GM21723 (cell line): ENCODE measurements at regions not wholly inside any gene's neighbourhood (a gene's known extent, or its start where the extent isn't known, plus 50 kb on each side); places are given as distances from the start of the nearest gene placed in this dataset.

ENCODE experiments used
- ATAC-seq: cut with Tn5 transposase; IDR thresholded peaks from one replicate; pipeline ENCODE4 v1.9.1; 2021; ENCODE audit warnings: mild to moderate bottlenecking, moderate library complexity; ENCODE audit not compliant: unreplicated experiment

DNA sequence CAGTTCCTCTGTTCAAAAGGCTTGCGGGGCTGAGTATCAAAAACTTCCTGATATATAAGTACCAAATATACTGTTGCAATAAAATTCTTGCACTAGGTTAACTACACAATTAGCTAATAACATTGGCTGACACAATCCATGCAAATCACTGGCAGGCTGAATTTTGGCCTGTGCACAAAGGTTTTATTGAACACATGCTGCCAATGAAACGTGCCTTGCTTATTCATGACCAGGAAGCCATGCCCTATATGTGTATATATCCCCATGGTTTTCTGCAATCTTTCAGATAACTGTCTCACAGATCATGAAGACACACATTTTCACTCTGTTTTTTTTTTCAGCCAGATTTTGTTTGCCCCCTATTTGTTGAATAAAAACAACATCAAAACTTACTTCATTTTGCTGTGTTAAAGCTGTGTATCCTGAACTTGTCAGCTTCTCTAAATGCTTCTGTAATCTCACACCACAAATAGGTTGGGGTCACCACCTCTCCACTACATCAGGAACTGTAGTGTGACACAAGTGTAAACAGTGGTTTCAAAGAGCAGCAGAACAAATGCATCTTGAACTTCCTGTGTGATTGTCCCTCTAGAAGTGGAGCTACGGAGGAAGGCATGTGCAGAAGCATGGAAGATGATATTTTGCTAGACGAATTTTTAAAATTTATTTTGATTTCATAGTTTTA is 920.7 kb upstream of the NR2F2 start:
- ATAC-seq, result no peak

DNA sequence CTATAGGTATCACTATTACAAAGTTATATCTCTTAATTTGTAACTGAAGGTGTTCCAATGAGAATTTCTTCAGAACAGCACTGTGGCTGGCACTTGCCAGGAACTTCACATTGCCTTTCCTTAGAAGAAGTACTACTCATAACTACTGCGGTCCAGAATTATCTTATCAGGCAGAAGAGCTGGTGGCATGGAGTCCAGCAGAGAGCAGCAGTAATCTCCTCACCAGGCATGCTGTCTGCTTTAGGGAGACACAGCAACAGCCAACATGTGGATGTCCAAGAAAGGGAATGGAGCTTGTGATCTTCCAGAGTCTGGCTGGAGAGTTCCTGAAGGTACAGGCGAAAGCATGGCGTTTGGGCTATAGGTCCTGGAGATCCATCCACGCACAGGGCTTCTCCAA is 919.7 kb upstream of the NR2F2 start:
- no peak for ATAC-seq

DNA sequence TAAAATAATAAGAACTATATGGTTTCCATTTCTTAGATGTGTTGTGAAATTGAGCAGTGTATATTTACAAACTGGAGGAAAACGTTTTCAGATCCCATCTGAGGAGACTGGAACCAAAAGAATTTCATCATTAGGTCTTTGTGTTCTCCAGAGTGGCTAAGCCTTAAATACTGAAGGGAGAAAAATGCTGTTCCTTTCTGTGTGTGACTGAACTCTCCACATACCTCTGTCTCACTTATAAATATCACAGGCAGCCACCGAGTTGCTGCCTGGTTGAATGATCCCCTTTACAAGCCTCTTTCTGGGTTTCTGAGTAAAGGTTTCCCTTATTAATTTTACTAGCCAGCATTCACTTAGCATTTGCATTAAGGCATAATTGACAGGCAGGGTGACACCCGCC is 913.9 kb upstream of the NR2F2 start:
- no peak for ATAC-seq

DNA sequence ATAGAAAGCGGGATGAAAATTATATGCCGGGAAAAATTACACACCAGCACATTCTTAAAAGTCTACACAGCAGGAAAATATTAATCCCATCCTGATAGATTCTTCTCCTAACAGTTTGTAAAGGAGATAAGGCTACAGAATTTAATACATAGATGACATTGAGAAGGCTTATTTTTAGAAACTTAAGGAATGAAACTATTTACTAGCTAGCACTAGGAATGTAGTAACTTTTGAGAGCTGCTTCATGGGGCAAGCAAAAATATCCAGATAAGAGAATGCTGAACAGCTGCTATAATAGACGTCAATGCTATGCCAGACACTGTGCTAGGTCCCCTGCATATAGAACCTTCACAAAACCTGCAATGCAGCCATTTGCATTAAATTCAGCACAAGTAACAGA is 912.7 kb upstream of the NR2F2 start:
- no peak for ATAC-seq

DNA sequence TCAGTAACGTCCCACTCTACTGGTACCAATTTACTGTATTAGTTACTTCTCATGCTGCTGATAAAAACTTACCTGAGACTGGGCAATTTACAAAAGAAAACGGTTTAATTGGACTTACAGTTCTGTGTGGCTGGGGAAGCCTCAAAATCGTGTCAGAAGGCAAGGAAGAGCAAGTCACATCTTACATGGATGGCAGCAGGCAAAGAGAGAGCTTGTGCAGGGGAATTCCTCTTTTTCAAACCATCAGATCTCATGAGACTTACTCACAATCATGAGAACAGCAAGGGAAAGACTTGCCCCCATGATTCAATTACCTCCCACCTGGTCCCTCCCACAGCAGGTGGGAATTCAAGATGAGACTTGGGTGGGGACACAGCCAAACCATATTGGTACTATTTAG is 908.2 kb upstream of the NR2F2 start:
- no peak for ATAC-seq

DNA sequence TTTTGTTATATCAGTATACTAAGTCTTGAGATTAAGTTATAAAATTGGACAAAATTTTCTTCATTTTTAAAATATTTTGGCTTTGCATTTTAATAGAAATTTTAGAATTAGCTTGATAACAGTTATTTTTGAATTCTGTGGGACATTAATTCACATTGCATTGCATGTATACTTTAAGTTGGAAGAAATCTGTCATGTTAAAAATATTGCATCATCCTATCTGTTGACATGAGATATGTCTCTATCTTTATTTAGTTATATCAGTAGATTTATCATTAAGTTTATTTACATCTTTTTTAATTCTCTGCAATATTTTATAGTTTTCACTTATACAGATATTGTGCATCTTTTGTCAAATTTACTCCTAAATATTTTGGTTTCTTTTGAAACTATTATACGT is 904.6 kb upstream of the NR2F2 start:
- no peak for ATAC-seq

DNA sequence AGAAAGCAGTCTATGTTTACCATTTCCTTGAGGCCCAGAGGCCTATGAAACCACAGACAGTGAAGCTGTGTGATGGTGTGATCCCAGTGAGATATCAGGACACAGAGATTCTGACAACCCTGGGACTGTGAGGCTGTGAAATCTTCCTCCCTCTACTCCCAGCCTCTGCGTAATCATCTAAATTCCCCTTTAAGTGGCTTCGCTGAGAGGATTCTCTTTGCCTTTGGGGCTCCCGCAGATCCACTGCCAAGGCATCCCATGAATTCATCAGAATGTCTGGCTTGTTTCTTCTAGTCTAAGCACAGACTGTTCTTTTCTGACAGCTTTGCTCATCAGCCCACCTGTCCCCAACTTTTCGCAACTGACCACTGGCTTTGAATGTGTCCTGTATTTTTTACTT is 901.2 kb upstream of the NR2F2 start:
- no peak for ATAC-seq

DNA sequence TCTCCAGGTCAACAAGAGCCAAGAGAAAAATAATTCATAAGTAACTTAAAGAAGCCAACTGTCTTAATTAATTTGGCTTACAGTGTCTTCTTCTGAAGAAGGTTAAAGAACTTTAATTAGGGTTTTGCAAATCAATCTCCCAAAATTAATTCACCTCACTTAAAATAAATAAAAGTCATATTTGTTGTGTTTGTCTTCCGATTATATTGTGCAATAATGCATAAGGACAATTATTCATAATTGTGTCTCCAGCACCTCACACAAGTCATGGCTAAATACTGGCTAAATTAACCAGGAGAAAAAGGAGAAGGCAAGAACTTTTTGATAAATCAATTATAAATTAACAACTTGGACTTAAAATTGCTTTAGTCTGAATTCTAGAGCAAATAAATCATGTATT is 899.0 kb upstream of the NR2F2 start:
- ATAC-seq, result no peak

DNA sequence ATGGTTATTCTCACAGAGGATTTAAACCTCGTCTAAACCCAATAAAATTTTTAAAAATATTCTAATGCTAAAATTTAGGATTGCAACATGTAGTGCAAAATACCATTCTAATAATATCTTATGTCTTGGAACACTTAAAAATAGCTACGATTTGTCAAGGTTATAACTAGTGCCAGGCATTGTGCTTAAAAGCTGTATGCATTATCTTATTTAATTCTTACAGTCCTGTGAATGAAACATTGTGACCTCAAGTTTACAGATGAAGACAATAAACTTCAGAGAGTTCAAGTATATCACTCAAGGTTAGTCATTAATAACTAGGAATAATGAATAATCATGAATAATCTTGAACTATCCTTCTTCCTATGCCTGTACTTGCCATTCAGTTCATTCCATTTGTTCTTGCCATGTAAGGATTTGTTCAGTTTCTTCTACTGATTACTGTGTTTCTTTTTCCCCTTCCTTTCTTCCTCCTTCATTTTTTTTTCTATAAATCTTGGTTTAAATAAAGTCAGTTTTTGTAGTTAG is 897.6 kb upstream of the NR2F2 start:
- no peak for ATAC-seq

DNA sequence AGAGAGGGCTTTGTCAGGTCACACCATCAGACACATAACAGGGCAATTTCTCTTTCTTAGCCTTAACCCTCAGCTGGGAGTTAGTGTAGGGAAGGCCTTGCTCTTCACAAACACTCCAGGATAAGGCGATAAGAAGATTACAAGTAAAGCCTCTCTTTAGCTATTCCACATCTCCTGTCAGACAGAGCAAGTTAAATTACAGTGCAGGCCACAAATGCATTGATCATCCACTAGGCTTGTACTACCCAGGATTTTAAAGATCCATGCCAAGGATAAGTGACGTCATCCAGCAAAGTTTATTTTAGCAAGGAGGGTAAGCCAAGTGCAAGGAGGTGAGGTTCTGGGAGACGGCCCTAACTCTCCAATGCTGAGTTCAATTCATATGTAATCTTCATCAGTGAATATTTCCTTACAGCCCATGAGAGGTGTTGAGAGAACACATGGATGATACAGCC is 890.6 kb upstream of the NR2F2 start:
- no peak for ATAC-seq

DNA sequence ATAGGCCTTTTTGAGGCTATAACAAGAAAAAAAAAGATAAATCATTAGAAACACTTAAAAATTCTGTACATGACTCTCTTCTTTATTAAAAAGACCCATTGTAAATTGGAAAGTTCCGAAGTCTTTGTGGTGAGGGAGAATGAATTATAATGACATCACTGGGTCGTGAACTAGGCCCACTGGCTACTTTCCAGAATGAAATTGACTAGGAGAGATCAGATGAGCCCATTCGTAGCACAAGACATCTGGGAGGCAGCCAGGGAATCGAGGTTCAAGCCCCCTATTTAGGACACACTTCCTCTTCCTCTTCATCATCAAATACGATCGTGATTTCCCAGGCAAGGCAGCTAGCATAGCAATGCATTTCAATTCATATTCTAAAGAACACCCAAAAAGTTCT is 889.8 kb upstream of the NR2F2 start:
- ATAC-seq, result no peak

DNA sequence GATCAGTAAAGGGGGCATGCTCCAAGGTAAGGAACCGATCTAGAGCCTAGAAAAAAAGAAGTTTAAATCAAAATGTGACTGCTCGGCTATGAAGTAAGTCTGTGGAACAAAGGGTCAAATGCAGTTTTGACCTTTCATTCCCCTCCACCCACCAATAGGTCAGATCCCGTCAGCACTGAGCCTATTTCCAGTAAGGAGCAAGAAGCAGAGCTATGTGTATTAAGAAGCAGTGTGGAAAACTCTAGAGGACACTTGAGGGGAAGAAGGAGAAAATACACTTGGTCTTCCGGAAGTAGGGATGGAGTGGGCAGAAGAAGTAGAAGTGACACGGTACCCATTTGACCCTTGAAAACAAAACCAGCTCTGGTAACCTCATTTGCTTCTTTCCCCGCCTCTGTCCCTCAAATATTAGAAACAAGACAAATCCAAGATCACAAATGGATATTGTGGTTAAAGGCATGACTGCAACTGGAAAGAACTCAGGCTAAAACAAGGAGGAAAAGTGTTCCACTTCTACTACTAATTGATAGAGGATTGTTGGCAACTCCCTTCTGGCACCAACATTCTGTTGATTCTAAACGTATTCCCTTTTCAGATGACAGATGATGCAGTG is 888.3 kb upstream of the NR2F2 start:
- ATAC-seq, result no peak

DNA sequence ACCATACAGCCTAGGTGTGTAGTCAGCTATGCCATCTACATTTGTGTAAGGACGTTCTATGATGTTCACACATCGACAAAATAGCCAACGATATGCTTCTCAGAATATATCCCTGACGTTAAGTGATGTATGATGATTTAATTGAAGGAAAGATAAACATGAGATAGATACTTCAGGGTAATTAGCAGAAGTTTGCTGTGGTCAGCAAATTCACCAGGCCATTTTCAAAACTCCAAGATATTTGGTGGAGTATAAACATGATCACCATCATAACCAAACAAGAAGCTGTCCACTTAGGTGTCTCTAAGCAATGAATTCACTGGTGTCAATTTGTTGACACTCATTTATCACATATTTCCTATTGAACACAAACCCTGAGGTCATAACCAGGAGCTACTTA is 885.6 kb upstream of the NR2F2 start:
- no peak for ATAC-seq

DNA sequence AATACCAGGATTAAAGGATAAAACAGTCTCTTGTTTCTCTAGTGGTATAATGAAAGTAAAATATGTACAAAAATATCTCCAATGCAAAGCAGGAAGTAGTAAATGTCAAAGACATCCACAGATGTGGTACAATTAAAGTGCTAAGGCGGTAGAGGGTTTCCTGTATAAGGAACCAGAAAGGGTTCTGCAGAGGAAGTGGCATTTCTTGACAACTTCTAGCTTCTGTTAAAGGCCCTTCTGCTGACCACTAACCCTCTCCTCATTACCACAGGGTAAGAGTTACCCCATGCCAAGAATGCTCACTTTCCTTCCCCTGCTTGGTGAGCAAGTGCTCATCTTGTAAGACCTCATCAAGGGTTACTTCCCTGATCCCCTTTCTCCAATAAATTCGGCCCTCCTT is 883.6 kb upstream of the NR2F2 start:
- ATAC-seq, result no peak

DNA sequence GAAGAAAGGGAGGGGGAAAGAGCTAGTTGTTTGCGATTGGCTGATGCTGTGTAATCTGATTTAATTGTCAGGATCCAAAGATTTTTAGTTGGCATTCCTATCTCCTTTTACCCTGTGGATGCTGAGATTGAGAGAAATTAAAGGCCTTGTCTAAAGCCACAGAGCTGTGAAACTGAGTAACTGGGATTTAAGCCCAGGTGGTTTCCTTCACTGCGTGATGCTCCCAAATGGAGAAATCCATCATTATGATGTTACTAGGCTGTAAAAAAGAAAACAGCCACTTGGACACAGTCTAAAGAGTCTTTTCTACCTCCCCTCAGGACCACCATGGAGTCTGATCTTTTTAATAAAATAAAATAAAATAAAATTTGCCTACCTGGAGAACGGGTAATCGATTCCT is 883.0 kb upstream of the NR2F2 start:
- no peak for ATAC-seq

DNA sequence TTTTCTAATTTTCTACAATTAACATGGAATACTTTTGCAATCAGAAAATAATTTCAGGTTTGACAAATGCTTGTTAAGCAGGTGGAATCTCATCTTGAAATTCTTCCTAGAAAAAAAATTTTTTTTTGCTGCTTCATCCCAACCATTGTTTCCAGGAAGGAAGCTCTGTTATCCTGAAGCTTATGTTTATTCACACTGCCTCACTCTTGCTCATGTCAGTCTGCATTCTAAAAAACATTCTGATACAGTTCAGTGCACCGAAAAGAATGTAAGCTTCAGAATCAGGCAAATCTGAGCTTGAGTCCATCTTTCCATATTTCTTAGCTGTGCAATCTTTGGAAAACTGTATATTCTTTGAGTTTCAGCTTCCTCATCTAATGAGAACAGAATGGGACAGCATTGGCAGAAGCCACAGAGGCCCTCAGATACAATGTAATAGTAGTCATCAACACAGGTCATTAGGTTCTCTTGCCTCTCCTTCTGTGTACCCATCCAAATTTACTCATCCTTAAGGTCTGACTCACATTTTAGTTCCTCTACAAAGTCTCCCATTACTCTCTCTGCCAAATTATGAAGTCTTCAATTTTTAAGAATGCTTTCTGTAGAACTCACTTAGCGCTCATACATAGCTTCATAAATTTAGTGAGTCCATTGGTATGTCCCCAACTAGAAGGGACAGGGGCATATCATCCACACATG is 881.8 kb upstream of the NR2F2 start:
- ATAC-seq, result no peak

DNA sequence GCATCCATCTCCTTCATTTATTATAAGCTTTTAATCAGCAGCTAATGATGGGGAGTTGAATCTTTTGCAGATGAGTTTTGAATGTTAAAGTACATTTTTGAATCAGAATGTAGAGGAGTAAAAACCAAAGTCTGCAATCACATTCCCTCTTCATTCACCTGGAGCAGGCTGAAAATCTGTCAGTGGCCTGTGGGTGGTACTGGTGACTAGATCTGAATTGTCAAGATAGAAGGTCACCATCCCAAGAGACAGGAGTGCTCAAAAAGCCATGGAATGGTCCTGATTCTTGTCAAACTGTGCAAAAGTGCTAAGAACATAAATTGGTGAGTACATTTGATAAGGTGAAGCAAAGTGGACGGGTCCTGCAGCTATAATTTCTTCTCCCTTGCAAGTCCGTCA is 881.3 kb upstream of the NR2F2 start:
- ATAC-seq, result no peak

DNA sequence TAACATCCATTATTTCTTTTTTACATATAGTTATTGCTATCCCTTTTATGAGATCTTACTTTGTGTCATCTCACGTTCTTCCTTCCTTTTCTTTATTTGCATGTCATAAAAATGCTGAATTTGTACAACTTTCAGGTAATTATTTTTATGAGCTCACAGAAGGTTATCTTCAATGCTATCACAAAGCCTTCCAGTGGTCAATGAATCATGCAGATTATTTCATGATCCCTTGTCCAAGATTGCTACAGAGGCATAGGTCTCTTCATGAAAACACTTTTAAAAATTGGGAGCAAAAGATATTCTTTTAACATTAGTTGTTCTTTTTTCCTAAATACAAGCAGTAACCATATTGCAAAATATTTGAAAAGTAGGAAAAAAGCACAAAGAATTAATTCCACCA is 880.1 kb upstream of the NR2F2 start:
- no peak for ATAC-seq

DNA sequence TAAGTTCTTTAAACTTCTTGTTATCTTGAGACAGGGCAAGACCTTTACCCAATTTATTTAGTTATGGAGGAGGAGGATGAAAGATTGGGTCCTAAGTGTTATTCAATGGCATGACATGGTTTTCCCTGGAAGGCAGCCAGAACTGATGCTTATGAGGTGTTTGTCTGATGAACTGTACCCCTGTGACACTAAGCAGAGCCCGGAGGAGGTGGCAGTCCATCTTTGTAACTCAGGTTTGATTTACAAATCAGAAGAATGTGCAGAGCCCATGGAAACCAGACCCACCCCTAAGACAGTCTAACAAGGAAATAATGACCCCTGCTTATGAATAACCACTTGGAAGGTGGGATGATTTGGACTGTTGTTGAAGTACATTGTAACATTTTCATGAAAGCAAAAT is 878.6 kb upstream of the NR2F2 start:
- no peak for ATAC-seq

DNA sequence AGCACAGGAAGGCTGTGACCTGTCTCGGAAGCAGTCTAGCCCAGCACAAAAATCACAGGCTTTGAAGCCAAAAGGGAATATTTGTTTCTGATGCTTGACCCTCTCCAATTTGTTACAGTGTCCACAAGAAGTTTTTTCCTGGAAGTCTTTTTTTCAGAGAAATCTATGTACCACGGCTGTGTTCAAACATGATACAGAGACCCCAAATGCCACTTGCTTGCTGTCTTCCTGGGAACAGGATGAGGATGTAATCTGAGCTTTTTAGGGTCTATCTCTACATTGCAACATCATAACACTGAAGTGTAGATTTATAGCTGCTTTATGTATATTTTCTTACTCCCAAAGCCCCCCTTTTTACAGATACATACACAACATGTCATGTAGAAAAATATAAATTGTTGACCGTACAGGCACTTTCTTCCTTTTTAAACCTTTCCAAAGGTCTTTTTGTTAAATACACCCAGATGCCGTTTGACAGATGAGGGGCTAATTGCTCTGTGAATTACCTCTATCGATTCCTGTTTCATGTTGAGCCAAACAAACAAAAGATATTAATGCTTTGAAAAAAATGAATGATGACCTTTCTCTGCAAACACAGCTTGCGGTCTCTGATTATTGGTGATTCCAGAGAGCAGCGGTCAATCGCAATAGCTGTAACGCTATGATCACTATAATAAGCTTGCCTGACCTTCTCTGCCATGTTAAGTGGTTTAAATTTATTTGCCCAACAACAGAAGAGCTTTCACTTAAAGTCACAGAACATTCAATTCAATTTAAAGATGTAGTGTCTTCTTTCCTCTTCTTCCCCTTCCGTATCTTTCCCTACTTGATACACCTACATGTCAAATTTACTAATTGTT is 875.9 kb upstream of the NR2F2 start:
- no peak for ATAC-seq

DNA sequence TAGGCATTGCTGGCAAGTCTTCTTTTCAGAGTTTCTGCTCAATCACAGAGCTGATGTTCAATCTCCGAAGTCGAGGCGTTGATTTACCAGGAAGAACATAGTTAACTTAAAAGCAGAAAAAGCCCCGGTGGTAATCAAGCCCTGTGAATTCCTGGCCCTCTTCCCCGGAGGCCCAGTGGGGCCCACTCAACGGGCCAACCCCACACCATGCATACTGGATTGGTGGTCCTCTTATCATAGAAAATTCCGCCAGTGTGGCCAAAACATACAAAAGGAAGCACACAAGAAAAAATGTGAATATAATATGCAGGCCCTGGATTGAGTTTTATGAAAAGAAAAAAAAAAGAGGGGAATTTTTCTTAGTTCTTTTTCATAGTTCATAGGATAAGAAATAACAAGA is 873.0 kb upstream of the NR2F2 start:
- no peak for ATAC-seq
